OCI-LY7 (cell line): ENCODE measurements at regions not wholly inside any gene's neighbourhood (a gene's known extent, or its start where the extent isn't known, plus 50 kb on each side); places are given as distances from the start of the nearest gene placed in this dataset.

Experiments used
- BruUV-seq: library from RNA; stranded (reverse); fragments of 400-500 nt; replicated peaks from 2 replicates; lab custom pipeline; 2021; lab: Mats Ljungman, UMichigan
- CTCF ChIA-PET: fragments of 300-600 bp; sonication (Branson Sonifier 250); formaldehyde crosslinking; loops from one replicate; lab custom pipeline; 2022; ENCODE audit warnings: antibody characterized with exemption; ENCODE audit not compliant: unreplicated experiment; lab: Charles Lee
- POLR2A ChIA-PET: fragments of 300-600 bp; sonication (Branson Sonifier 250); formaldehyde crosslinking; loops from one replicate; lab custom pipeline; 2022; ENCODE audit warnings: antibody characterized with exemption; lab: Charles Lee
- DNase-seq: peaks from one replicate; pipeline ENCODE4 v3.0.0-alpha.2; 2015; ENCODE audit warnings: low spot score
- H2AFZ ChIP-seq: fragments of 200-600 bp; sonication (generic), shearing (Covaris generic); 2 replicates; pipeline ENCODE4 v1.6.1; 2014; ENCODE audit warnings: mild to moderate bottlenecking, antibody characterized with exemption, low read length, moderate library complexity
- H3K27ac ChIP-seq: fragments of 200-600 bp; sonication (generic); 2 replicates; pipeline ENCODE4 v1.5.1; 2014; ENCODE audit warnings: mixed run types, low read depth, mild to moderate bottlenecking, moderate library complexity, low read length, inconsistent platforms; ENCODE audit not compliant: poor library complexity, severe bottlenecking
- H3K36me3 ChIP-seq: fragments of 200-600 bp; sonication (generic); 2 replicates; pipeline ENCODE4 v1.6.1; 2014; ENCODE audit warnings: mild to moderate bottlenecking, antibody characterized with exemption, low read length, moderate library complexity, mixed read lengths; ENCODE audit not compliant: insufficient read depth
- H3K4me1 ChIP-seq: fragments of 200-600 bp; sonication (generic); 2 replicates; pipeline ENCODE4 v1.5.1; 2014; ENCODE audit warnings: mild to moderate bottlenecking, low read length; ENCODE audit not compliant: insufficient read depth, poor library complexity, severe bottlenecking
- H3K4me2 ChIP-seq: fragments of 200-600 bp; sonication (generic); 2 replicates; pipeline ENCODE4 v1.6.1; 2014; ENCODE audit warnings: mild to moderate bottlenecking, low read length
- H3K4me3 ChIP-seq: fragments of 200-600 bp; sonication (generic); 2 replicates; pipeline ENCODE4 v1.5.1; 2014; ENCODE audit warnings: mild to moderate bottlenecking, low read depth, low read length; ENCODE audit not compliant: poor library complexity, severe bottlenecking
- H3K79me2 ChIP-seq: fragments of 200-600 bp; sonication (generic); 2 replicates; pipeline ENCODE4 v1.6.1; 2016; ENCODE audit warnings: low read depth, mild to moderate bottlenecking, low read length, moderate library complexity, mixed read lengths; ENCODE audit not compliant: insufficient read depth
- H3K9me2 ChIP-seq: fragments of 200-600 bp; sonication (generic); 2 replicates; pipeline ENCODE4 v1.6.1; 2016; ENCODE audit warnings: mild to moderate bottlenecking, low read length, mixed read lengths; ENCODE audit not compliant: insufficient read depth
- H3K9me3 ChIP-seq: fragments of 200-600 bp; sonication (generic); 2 replicates; pipeline ENCODE4 v1.6.1; 2014; ENCODE audit warnings: mild to moderate bottlenecking, mixed run types, low read length, mixed read lengths
- H4K20me1 ChIP-seq: fragments of 200-600 bp; sonication (generic); 2 replicates; pipeline ENCODE4 v1.6.1; 2014; ENCODE audit warnings: mild to moderate bottlenecking, antibody characterized with exemption, low read length, moderate library complexity, mixed read lengths; ENCODE audit not compliant: insufficient read depth
- CTCF ChIP-seq: fragments of 200-600 bp; sonication (generic); conservative IDR thresholded peaks from 2 replicates; pipeline ENCODE4 v1.5.1; 2014; ENCODE audit warnings: mild to moderate bottlenecking, antibody characterized with exemption, low read length, moderate library complexity, mixed read lengths
- EZH2phosphoT487 ChIP-seq: fragments of 200-600 bp; sonication (generic); IDR thresholded peaks from 2 replicates; pipeline ENCODE4 v1.6.1; 2018; ENCODE audit warnings: low read depth, borderline replicate concordance, mild to moderate bottlenecking, mixed run types, antibody characterized with exemption, low read length, moderate library complexity, mixed read lengths
- intact Hi-C: fragments of 100-400 bp; cut with micrococcal nuclease; formaldehyde crosslinking; loops from one replicate; pipeline ENCODE4 v1.10.0; 2022; ENCODE audit not compliant: unreplicated experiment

- H2AFZ ChIP-seq = no peak overlapping the region
- no peaks in the 10 kb centered on the region for H3K9me3 ChIP-seq
- no peaks in the 10 kb centered on the region for H3K79me2 ChIP-seq
- DNase-seq = no peak
- H4K20me1 ChIP-seq = no peaks in the 10 kb centered on the region
- H3K9me2 ChIP-seq = no peaks in the 10 kb centered on the region
- no TSS peak for BruUV-seq
- POLR2A ChIA-PET = interaction anchor here (1.0 kb wide), 1 partner anchor 14 kb away, joined by 4 read pairs; no protein-coding TSS in a partner anchor
- H3K27ac ChIP-seq = no peak overlapping the region
- no peak overlapping the region for H3K4me3 ChIP-seq
- H3K4me2 ChIP-seq = no peak overlapping the region
- no peaks in the 10 kb centered on the region for H3K4me1 ChIP-seq
- intact Hi-C loops = no loop called here
- TF ChIP-seq EZH2phosphoT487 (no peak), CTCF (no peak)
- CTCF ChIA-PET = no interaction called here
- H3K36me3 ChIP-seq = no peaks in the 10 kb centered on the region
Observed at GRCh38 chr10:29897430-29897829, 162.0 kb downstream of the JCAD start.

- Histone ChIP-seq H3K9me2 (no peaks in the 10 kb centered on the region), H4K20me1 (no peaks in the 10 kb centered on the region), H3K4me3 (no peak overlapping the region), H3K79me2 (no peaks in the 10 kb centered on the region), H3K27ac (no peak overlapping the region), H3K36me3 (no peaks in the 10 kb centered on the region), H2AFZ (no peak overlapping the region), H3K9me3 (no peaks in the 10 kb centered on the region), H3K4me1 (no peaks in the 10 kb centered on the region), H3K4me2 (no peak overlapping the region)
- intact Hi-C loops = no loop called here
- BruUV-seq = no TSS peak
- TF ChIP-seq EZH2phosphoT487 (no peak), CTCF (no peak)
- ChIA-PET CTCF (no interaction called here), POLR2A (interaction anchor here (1.4 kb wide), 1 partner anchor 12 kb away, joined by 6 read pairs; no protein-coding TSS in a partner anchor)
- DNase-seq = no peak
Observed at GRCh38 chr10:29896053-29896452, 163.3 kb downstream of the JCAD start.

- H4K20me1 ChIP-seq = no peaks in the 10 kb centered on the region
- CTCF ChIA-PET = no interaction called here
- H3K9me2 ChIP-seq = no peaks in the 10 kb centered on the region
- POLR2A ChIA-PET = interaction anchor here (0.5 to 1.4 kb wide), 2 partner anchors 12 to 115 kb away, joined by 3 to 6 read pairs; no protein-coding TSS in a partner anchor
- no peak overlapping the region for H3K4me2 ChIP-seq
- H3K79me2 ChIP-seq = no peaks in the 10 kb centered on the region
- no peak overlapping the region for H2AFZ ChIP-seq
- no peak for TF ChIP-seq CTCF
- no peaks in the 10 kb centered on the region for H3K9me3 ChIP-seq
- no peak overlapping the region for H3K4me3 ChIP-seq
- intact Hi-C loops = no loop called here
- no TSS peak for BruUV-seq
- DNase-seq = no peak
- no peaks in the 10 kb centered on the region for H3K36me3 ChIP-seq
- no peaks in the 10 kb centered on the region for H3K4me1 ChIP-seq
- no peak overlapping the region for H3K27ac ChIP-seq
Observed at GRCh38 chr10:29895456-29895855, 163.9 kb downstream of the JCAD start.
